Epithelial cell of proximal tubule (primary cell): ENCODE measurements at regions not wholly inside any gene's neighbourhood (a gene's known extent, or its start where the extent isn't known, plus 50 kb on each side); places are given as distances from the start of the nearest gene placed in this dataset.

Source experiments
- DNase-seq: peaks from one replicate; pipeline ENCODE4 v3.0.0-alpha.2; 2011; ENCODE audit warnings: low read depth
- H3K4me3 ChIP-seq: 2 replicates; pipeline ENCODE4 v1.5.1; 2011; ENCODE audit warnings: low read depth, mild to moderate bottlenecking, low read length
- TF ChIP-seq, protein P1 (sequence below): conservative IDR thresholded peaks from 2 replicates; pipeline ENCODE4 v1.5.1; 2012; ENCODE audit warnings: low read depth, mild to moderate bottlenecking, low read length

DNA sequence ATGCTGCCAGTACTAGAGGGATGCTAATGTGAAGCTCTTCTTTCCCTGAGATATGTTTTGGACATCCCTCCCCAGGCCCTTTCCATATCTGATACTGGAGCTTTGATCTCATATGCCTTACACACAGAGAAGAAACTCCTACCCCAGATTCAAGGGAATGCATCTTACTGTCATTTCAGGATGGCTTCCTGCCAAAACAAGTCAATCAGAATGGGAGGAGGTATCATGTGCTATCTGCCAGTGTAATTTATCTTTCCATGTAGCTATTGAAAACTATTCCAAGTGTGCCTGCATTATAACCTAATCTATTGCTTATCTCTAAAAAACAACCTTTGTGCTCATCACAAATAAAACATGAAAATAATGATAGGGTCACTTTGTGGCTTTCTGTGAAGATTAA is 269.9 kb upstream of the SETBP1 start:
- TF ChIP-seq, protein P1, sequence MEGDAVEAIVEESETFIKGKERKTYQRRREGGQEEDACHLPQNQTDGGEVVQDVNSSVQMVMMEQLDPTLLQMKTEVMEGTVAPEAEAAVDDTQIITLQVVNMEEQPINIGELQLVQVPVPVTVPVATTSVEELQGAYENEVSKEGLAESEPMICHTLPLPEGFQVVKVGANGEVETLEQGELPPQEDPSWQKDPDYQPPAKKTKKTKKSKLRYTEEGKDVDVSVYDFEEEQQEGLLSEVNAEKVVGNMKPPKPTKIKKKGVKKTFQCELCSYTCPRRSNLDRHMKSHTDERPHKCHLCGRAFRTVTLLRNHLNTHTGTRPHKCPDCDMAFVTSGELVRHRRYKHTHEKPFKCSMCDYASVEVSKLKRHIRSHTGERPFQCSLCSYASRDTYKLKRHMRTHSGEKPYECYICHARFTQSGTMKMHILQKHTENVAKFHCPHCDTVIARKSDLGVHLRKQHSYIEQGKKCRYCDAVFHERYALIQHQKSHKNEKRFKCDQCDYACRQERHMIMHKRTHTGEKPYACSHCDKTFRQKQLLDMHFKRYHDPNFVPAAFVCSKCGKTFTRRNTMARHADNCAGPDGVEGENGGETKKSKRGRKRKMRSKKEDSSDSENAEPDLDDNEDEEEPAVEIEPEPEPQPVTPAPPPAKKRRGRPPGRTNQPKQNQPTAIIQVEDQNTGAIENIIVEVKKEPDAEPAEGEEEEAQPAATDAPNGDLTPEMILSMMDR: no peak
- H3K4me3 ChIP-seq: no peak overlapping the region
- no peak for DNase-seq

DNA sequence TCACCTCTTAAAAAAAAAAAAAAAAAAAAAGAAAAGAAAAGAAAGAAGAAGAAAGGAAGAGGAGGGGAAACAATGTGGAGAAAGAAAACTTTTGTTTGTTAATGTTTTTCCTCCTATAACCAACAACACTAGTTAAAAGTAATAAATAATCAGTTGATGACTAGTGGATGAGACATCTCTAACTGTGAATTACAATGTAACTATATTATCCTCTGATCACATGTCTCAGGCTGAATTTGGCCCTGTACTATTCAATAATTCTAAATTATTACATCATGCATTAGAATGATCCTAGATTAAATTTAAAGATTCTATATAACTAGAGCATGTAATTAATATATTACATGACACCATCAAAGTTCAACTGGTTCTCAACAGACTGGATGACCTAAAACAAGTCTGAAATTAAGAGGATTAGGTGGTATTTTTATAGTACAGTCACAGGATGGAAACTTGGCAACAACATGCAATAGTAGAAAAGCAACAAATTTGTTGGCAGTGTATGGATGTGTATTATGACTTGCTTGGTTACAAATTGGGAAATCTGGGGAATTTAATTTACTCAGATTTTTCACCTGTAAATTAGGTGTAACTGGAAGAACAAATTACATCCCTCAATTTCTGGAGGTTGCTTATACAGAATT is 269.3 kb upstream of the SETBP1 start:
- H3K4me3 ChIP-seq: no peak overlapping the region
- DNase-seq: peak; percentile 7
- TF ChIP-seq, protein P1: no peak

DNA sequence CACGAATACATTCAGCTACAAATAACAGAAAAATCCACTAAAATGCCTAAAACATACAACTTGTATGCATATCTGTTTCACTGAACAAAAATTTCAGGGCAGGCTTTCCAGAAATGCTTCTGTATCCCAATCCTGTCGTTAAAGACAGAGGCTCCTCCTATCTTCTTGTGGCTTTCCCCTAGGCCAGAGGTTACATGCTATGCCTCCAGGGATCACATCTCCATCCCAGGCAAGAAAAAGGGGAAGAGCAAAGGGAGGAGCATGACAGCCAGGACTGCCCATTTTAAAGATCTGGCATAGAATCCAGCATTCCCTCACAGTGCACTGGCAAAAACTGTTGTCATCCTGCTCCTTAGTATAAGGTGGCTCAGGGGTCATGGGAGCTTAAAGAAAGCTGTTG is 268.7 kb upstream of the SETBP1 start:
- TF ChIP-seq, protein P1: no peak
- no peak for DNase-seq
- H3K4me3 ChIP-seq: no peak overlapping the region

DNA sequence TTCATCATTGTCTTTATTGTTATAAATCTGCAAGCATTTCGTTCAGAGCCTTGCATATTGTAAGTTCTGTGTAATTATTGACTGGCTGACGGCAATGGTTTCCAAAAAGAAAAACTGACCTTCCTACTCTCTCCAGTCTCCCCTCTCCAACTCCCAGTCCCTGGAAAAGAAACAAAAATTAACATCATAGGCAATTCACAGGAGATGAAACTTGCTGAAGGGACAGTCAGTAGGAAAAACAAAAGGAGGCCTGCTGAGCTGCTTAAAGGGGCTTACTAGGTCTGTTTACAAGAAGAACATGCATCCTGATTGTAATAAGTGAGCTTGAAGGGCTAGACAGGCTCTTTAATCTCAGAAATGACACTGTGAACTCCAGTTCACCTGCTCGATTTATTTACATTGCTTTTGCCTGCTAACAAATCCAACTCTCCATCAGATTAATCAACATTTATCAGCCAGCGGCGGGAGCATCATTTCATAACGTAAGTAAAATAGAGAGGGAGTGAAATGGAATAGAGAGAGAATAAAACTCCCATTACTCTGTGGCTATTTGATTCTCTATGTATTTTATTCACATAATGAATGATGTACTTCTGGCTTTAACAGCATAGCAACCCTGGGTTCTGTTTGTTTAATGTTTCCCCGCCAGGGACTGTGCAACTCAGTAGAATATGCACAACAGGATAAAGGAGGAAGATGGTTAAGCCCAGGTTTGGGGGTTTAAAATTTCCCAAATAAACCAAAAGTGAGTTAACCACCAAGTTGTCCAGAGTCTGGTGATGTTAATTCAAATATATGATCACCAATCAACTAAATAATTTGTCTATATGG is 256.7 kb upstream of the SETBP1 start:
- TF ChIP-seq, protein P1: no peak
- H3K4me3 ChIP-seq: no peak overlapping the region
- no peak for DNase-seq

DNA sequence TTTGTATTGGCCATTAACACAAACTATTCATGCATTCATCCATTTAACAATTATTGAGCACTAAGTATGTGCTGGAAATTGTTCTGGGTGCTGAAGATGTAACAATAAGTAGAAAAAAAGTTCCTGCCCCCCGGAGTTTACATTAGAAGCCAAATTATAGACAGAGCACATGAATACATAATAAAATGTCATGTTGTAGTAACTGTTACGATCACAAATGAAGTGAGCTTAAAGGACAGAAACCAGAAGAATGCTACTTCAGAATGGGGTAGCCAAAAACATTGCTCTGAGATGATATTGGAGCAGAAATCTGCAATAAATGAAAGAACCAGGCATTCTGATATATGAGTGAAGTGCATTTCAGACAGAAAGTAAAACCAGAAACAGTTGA is 256.0 kb upstream of the SETBP1 start:
- no peak for DNase-seq
- H3K4me3 ChIP-seq: no peak overlapping the region
- TF ChIP-seq, protein P1: no peak

DNA sequence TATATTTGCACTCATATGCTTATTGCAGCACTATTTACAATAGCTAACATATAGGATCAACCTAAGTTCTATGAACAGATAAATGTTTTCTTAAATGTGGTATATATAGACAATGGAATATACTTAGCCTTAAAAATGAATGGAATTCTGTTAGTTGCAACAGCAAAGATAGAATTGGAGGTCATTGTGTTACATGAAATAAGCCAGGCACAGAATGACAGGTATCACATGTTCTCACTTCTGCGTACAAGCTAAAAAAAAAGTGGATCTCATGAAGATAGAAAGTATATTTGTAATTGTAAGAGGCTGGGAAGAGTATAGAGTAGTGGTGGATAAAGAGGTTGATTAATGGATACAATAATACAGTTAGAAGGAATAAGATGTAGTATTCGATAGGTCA is 255.5 kb upstream of the SETBP1 start:
- TF ChIP-seq, protein P1: no peak
- no peak overlapping the region for H3K4me3 ChIP-seq
- DNase-seq: no peak

DNA sequence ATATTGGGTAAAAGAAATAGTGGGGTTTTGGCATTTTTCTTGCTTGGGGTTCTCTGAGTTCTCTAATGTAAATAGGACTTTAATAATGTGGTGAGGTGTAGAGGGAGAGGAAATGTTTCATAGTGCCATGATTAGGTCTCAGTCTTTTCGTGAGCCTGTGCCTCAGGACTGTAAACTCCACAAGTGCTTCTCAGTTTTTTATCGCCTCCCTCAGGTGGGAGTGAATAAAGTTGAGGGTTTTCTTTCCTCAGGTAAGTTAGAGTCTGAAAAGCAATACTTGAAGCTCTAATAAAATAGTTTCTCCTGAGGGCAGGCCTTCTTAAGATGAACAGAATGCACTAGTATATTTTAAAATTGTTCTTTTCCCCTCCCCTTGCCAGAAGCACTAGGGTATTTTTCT is 243.1 kb upstream of the SETBP1 start:
- H3K4me3 ChIP-seq: no peak overlapping the region
- no peak for DNase-seq
- TF ChIP-seq, protein P1: no peak
